ENCODE measurements at regions not wholly inside any gene's neighbourhood (a gene's known extent, or its start where the extent isn't known, plus 50 kb on each side); places are given as distances from the start of the nearest gene placed in this dataset.

DNA sequence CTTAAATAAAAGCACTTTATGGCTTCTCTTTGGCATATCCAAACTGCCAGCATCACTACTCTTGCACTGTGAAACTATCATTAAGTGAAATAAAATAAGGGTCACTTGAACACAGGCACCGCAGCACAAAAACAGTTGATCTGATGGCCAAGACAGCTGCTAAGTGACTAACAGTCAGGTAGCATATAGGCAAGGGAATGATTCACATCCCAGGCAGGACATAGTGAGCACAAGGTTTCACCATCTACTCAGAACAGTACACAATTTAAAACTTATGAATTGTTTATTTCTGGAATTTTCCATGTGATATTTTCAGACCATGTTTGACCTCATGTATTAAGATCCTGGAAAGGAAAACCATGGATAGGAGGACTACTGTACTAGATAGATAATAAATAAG, 214.2 kb downstream of the MREG start:
- TF ChIP-seq EZH2 (IDR thresholded peaks at IDR 0.05; ENCODE audit: insufficient read depth, poor library complexity, severe bottlenecking) (no peak), EZH2phosphoT487 (IDR thresholded peaks at IDR 0.05; ENCODE audit: insufficient read depth, low read depth) (no peak)
